K562 (cell line): ENCODE measurements at regions not wholly inside any gene's neighbourhood (a gene's known extent, or its start where the extent isn't known, plus 50 kb on each side); places are given as distances from the start of the nearest gene placed in this dataset.
A peak's percentile ranks its signal among the peaks of the same experiment; 100 is the strongest.

Experiments
- ATF2 ChIP-seq: sonication (generic); formaldehyde crosslinking; IDR thresholded peaks from 2 replicates; pipeline ENCODE4 v1.8.1; 2022; ENCODE audit warnings: missing genetic modification reagents
- EZH2 ChIP-seq: IDR thresholded peaks from 2 replicates; pipeline ENCODE4 v1.6.1; 2012; ENCODE audit warnings: low read depth, mild to moderate bottlenecking, inconsistent platforms, low read length, borderline replicate concordance
- MAFG ChIP-seq: fragments of 450-650 bp; conservative IDR thresholded peaks from 2 replicates; pipeline ENCODE4 v1.6.1; 2016; ENCODE audit warnings: missing genetic modification characterization, missing compliant biosample characterization
- MGA ChIP-seq: fragments of 450-650 bp; IDR thresholded peaks from 2 replicates; pipeline ENCODE4 v1.6.1; 2016; ENCODE audit warnings: mild to moderate bottlenecking, moderate library complexity
- NFYB ChIP-seq: IDR thresholded peaks from 2 replicates; pipeline ENCODE4 v1.6.1; 2011; ENCODE audit warnings: mild to moderate bottlenecking, moderate library complexity; ENCODE audit not compliant: insufficient read length; ENCODE audit errors: extremely low read depth
- NR4A1 ChIP-seq, 2 experiments: fragments of 250-450 bp in 1 of 2; fragments of 450-650 bp in 1 of 2; sonication (Bioruptor Pico) in 1 of 2; IDR thresholded peaks; 2 replicates each; pipeline versions ENCODE4 v1.4.0 to v1.6.1; 2016 to 2020; ENCODE audit warnings: mild to moderate bottlenecking in 2 of 2, missing compliant biosample characterization in 1 of 2, missing genetic modification characterization in 1 of 2, moderate library complexity in 1 of 2
- PHTF2 ChIP-seq: fragments of 250-450 bp; sonication (Bioruptor Pico); IDR thresholded peaks from 2 replicates; pipeline ENCODE4 v1.5.0; 2021; ENCODE audit warnings: mild to moderate bottlenecking
- RHOXF2B ChIP-seq: fragments of 250-450 bp; sonication (Bioruptor Pico); conservative IDR thresholded peaks from 2 replicates; pipeline ENCODE4 v1.5.1; 2021
- SMAD1 ChIP-seq: fragments of 150-350 bp; IDR thresholded peaks from 2 replicates; pipeline ENCODE4 v1.6.1; 2014; ENCODE audit warnings: low read length, low read depth; ENCODE audit not compliant: partially characterized antibody
- TCF15 ChIP-seq: fragments of 250-450 bp; sonication (Bioruptor Pico); IDR thresholded peaks from 2 replicates; pipeline ENCODE4 v1.8.0; 2022; ENCODE audit warnings: moderate library complexity, mild to moderate bottlenecking, inconsistent platforms
- WHSC1 ChIP-seq: IDR thresholded peaks from one replicate; pipeline ENCODE4 v1.6.1; 2012; ENCODE audit warnings: low read length, control low read depth, inconsistent platforms
- ZNF146 ChIP-seq: IDR thresholded peaks from one replicate; pipeline ENCODE4 v1.6.1; 2018; ENCODE audit warnings: missing compliant biosample characterization; ENCODE audit not compliant: unreplicated experiment

- TF ChIP-seq NR4A1 (CRISPR knock-in tag; IDR thresholded peaks at IDR 0.05) (no peak), NR4A1 (tag; IDR thresholded peaks at IDR 0.05) (peak; percentile 76), WHSC1 (no peak), ATF2 (CRISPR knock-in tag) (no peak), EZH2 (no peak), NFYB (no peak), ZNF146 (no peak), SMAD1 (peak; percentile 83), MGA (peak; percentile 38; the same call in 1 of the 2 replicates), PHTF2 (CRISPR knock-in tag) (no peak), RHOXF2B (no peak), TCF15 (CRISPR knock-in tag) (no peak), MAFG (no peak)
These were observed 260.7 kb downstream of the OPA1 start (continued) for GRCh38 chr3:193853511-193854219.
